IMR-90 (cell line): ENCODE measurements at regions not wholly inside any gene's neighbourhood (a gene's known extent, or its start where the extent isn't known, plus 50 kb on each side); places are given as distances from the start of the nearest gene placed in this dataset.

Experiments
- ATAC-seq: fragments of 200-7000 bp; cut with Tn5 transposase; 2 replicates; pipeline ENCODE4 v1.9.1; 2020; ENCODE audit warnings: low read depth, mild to moderate bottlenecking, moderate library complexity
- BruUV-seq: library from RNA; stranded (reverse); fragments of 400-500 nt; replicated peaks from 2 replicates; lab custom pipeline; 2021; lab: Mats Ljungman, UMichigan
- CTCF ChIA-PET: fragments of 300-600 bp; formaldehyde crosslinking; extraction: SDS; loops from one replicate; lab custom pipeline; 2021; ENCODE audit warnings: antibody characterized with exemption; lab: Yijun Ruan, JAX
- POLR2A ChIA-PET: fragments of 300-600 bp; sonication (Branson Sonifier 250); formaldehyde crosslinking; loops from one replicate; lab custom pipeline; 2022; ENCODE audit warnings: antibody characterized with exemption; ENCODE audit not compliant: unreplicated experiment; lab: Charles Lee
- DNase-seq: peaks from one replicate; pipeline ENCODE4 v3.0.0; 2013
- H2AFZ ChIP-seq: replicated peaks from 2 replicates; pipeline ENCODE3; 2013; ENCODE audit warnings: low read length, mild to moderate bottlenecking; ENCODE audit not compliant: poor library complexity
- H2AK5ac ChIP-seq: 2 replicates; pipeline ENCODE4 v1.6.1; 2013; ENCODE audit warnings: low read depth, low read length, inconsistent platforms
- H2AK9ac ChIP-seq: replicated peaks from 2 replicates; pipeline ENCODE3; 2013; ENCODE audit warnings: mild to moderate bottlenecking, low read depth, low read length, moderate library complexity; ENCODE audit not compliant: poor library complexity
- H2BK120ac ChIP-seq: 2 replicates; pipeline ENCODE4 v1.6.1; 2013; ENCODE audit warnings: low read depth, low read length, inconsistent platforms
- H2BK15ac ChIP-seq: 3 replicates; pipeline ENCODE4 v1.6.1; 2013; ENCODE audit warnings: low read depth, low read length, inconsistent platforms
- H2BK20ac ChIP-seq: 2 replicates; pipeline ENCODE4 v1.6.1; 2013; ENCODE audit warnings: low read depth, mild to moderate bottlenecking, inconsistent platforms, low read length, moderate library complexity
- H2BK5ac ChIP-seq: 2 replicates; pipeline ENCODE4 v1.6.1; 2013; ENCODE audit warnings: mild to moderate bottlenecking, low read depth, low read length, inconsistent platforms; ENCODE audit not compliant: poor library complexity, severe bottlenecking
- H3K14ac ChIP-seq: replicated peaks from 2 replicates; pipeline ENCODE4 v1.6.1; 2013; ENCODE audit warnings: low read depth, low read length, inconsistent platforms
- H3K18ac ChIP-seq: 2 replicates; pipeline ENCODE4 v1.6.1; 2013; ENCODE audit warnings: low read depth, low read length, control low read depth
- H3K23ac ChIP-seq: 2 replicates; pipeline ENCODE4 v1.6.1; 2013; ENCODE audit warnings: low read depth, low read length, inconsistent platforms
- H3K27ac ChIP-seq: 2 replicates; pipeline ENCODE4 v1.5.1; 2013; ENCODE audit warnings: mild to moderate bottlenecking, control low read depth, low read length; ENCODE audit not compliant: insufficient read depth
- H3K27me3 ChIP-seq: 2 replicates; pipeline ENCODE4 v1.6.1; 2013; ENCODE audit warnings: low read length; ENCODE audit not compliant: control insufficient read depth, insufficient read depth
- H3K36me3 ChIP-seq: 2 replicates; pipeline ENCODE4 v1.6.1; 2013; ENCODE audit warnings: low read length, mixed read lengths; ENCODE audit not compliant: control insufficient read depth, insufficient read depth
- H3K4ac ChIP-seq: 2 replicates; pipeline ENCODE4 v1.6.1; 2013; ENCODE audit warnings: low read depth, low read length, inconsistent platforms
- H3K4me1 ChIP-seq: 2 replicates; pipeline ENCODE4 v1.6.1; 2013; ENCODE audit warnings: low read length, mixed read lengths; ENCODE audit not compliant: control insufficient read depth, insufficient read depth
- H3K4me2 ChIP-seq: 2 replicates; pipeline ENCODE4 v1.6.1; 2013; ENCODE audit warnings: low read depth, mild to moderate bottlenecking, control low read depth, low read length, moderate library complexity
- H3K4me3 ChIP-seq: 2 replicates; pipeline ENCODE4 v1.5.1; 2013; ENCODE audit warnings: low read depth, mild to moderate bottlenecking, control low read depth, low read length, moderate library complexity; ENCODE audit not compliant: insufficient read depth
- H3K56ac ChIP-seq: 2 replicates; pipeline ENCODE4 v1.6.1; 2013; ENCODE audit warnings: low read length, inconsistent platforms; ENCODE audit not compliant: insufficient read depth; ENCODE audit errors: extremely low read depth
- H3K79me1 ChIP-seq, 2 experiments: 2 replicates each; pipeline ENCODE4 v1.6.1; 2013; ENCODE audit warnings: low read length in 2 of 2, inconsistent platforms in 1 of 2, low read depth in 1 of 2
- H3K9ac ChIP-seq: 2 replicates; pipeline ENCODE4 v1.6.1; 2013; ENCODE audit warnings: low read depth, low read length, control low read depth
- H3K9me1 ChIP-seq: 2 replicates; pipeline ENCODE4 v1.6.1; 2013; ENCODE audit warnings: low read length, inconsistent platforms; ENCODE audit not compliant: insufficient read depth
- H3K9me3 ChIP-seq: 2 replicates; pipeline ENCODE4 v1.6.1; 2013; ENCODE audit warnings: low read length; ENCODE audit not compliant: control insufficient read depth, insufficient read depth
- H4K20me1 ChIP-seq: 2 replicates; pipeline ENCODE4 v1.6.1; 2013; ENCODE audit warnings: low read length, inconsistent platforms; ENCODE audit not compliant: insufficient read depth
- H4K5ac ChIP-seq: 2 replicates; pipeline ENCODE4 v1.6.1; 2013; ENCODE audit warnings: mild to moderate bottlenecking, low read depth, low read length, control low read depth
- H4K8ac ChIP-seq, 2 experiments: 2 replicates each; pipeline ENCODE4 v1.6.1; 2013; ENCODE audit warnings: low read depth in 2 of 2, low read length in 2 of 2, control low read depth in 1 of 2, inconsistent platforms in 1 of 2
- H4K91ac ChIP-seq: 2 replicates; pipeline ENCODE4 v1.6.1; 2013; ENCODE audit warnings: low read depth, low read length, inconsistent platforms; ENCODE audit not compliant: insufficient read depth
- BHLHE40 ChIP-seq: fragments of 150-350 bp; IDR thresholded peaks from 2 replicates; pipeline ENCODE4 v1.6.1; 2016; ENCODE audit warnings: mild to moderate bottlenecking, low read depth, low read length
- CEBPB ChIP-seq: IDR thresholded peaks from 2 replicates; pipeline ENCODE4 v1.6.1; 2012; ENCODE audit warnings: low read depth, low read length, improper control_type of control experiment
- CHD1 ChIP-seq: IDR thresholded peaks from 2 replicates; pipeline ENCODE4 v1.6.1; 2012; ENCODE audit warnings: low read depth, low read length, improper control_type of control experiment
- FOS ChIP-seq: fragments of 150-350 bp; IDR thresholded peaks from 2 replicates; pipeline ENCODE4 v1.6.1; 2016; ENCODE audit warnings: low read depth, low read length
- MAFK ChIP-seq: IDR thresholded peaks from 2 replicates; pipeline ENCODE4 v1.6.1; 2012; ENCODE audit warnings: low read depth, low read length, improper control_type of control experiment
- MAZ ChIP-seq: IDR thresholded peaks from 2 replicates; pipeline ENCODE4 v1.6.1; 2012; ENCODE audit warnings: low read depth, mild to moderate bottlenecking, low read length, improper control_type of control experiment, moderate library complexity, borderline replicate concordance
- MXI1 ChIP-seq: IDR thresholded peaks from 2 replicates; pipeline ENCODE4 v1.6.1; 2012; ENCODE audit warnings: low read depth, mild to moderate bottlenecking, low read length, moderate library complexity, borderline replicate concordance
- NFE2L2 ChIP-seq: fragments of 150-350 bp; IDR thresholded peaks from 2 replicates; pipeline ENCODE4 v1.6.1; 2016; ENCODE audit warnings: low read depth, mild to moderate bottlenecking, low read length
- POLR2A ChIP-seq: IDR thresholded peaks from 2 replicates; pipeline ENCODE4 v1.6.1; 2012; ENCODE audit warnings: mild to moderate bottlenecking, low read depth, low read length
- RAD21 ChIP-seq: IDR thresholded peaks from 2 replicates; pipeline ENCODE4 v1.6.1; 2012; ENCODE audit warnings: low read length, improper control_type of control experiment
- RCOR1 ChIP-seq: IDR thresholded peaks from 2 replicates; pipeline ENCODE4 v1.6.1; 2012; ENCODE audit warnings: mild to moderate bottlenecking, low read length, improper control_type of control experiment; ENCODE audit not compliant: insufficient replicate concordance
- RFX5 ChIP-seq: IDR thresholded peaks from 2 replicates; pipeline ENCODE4 v1.8.0; 2012; ENCODE audit warnings: low read depth, mild to moderate bottlenecking, low read length, moderate library complexity
- SMC3 ChIP-seq: fragments of 150-350 bp; IDR thresholded peaks from 2 replicates; pipeline ENCODE4 v1.6.1; 2016; ENCODE audit warnings: low read depth, mild to moderate bottlenecking, antibody characterized with exemption, low read length, moderate library complexity
- WGBS, 2 experiments: methylation state at CpG; one replicate each; pipeline versions ENCODE4 v1.1.5 to v1.1.7; 2013; ENCODE audit warnings: missing lambda C conversion rate in 2 of 2; ENCODE audit not compliant: insufficient read length in 1 of 2; ENCODE audit errors: extremely low coverage in 2 of 2; 5-methylcytosine and 5-hydroxymethylcytosine counted together
- dilution Hi-C: fragments of 300-500 bp; cut with HindIII; formaldehyde crosslinking; loops from one replicate; pipeline ENCODE4 v1.14.3; 2018; ENCODE audit warnings: low sequenced_read_pairs; ENCODE audit not compliant: unreplicated experiment
- in situ Hi-C: fragments of 300-500 bp; cut with MboI; formaldehyde crosslinking; loops from 3 replicates; pipeline ENCODE4 v1.14.3; 2019; ENCODE audit warnings: low sequenced_read_pairs, inconsistent platforms, mixed read lengths
- intact Hi-C: fragments of 100-400 bp; cut with micrococcal nuclease; formaldehyde crosslinking; loops from 2 replicates; pipeline ENCODE4 v1.10.0; 2022
- TF ChIP-seq, protein P1 (sequence below): conservative IDR thresholded peaks from 2 replicates; pipeline ENCODE4 v1.5.1; 2012; ENCODE audit warnings: mild to moderate bottlenecking, low read depth, low read length, improper control_type of control experiment
- TF ChIP-seq, protein P2 (sequence below): fragments of 150-350 bp; IDR thresholded peaks from 2 replicates; pipeline ENCODE4 v1.6.1; 2017; ENCODE audit warnings: mild to moderate bottlenecking, antibody characterized with exemption, low read length, low read depth
- TF ChIP-seq, protein P3 (sequence below): fragments of 150-350 bp; IDR thresholded peaks from 2 replicates; pipeline ENCODE4 v1.6.1; 2016; ENCODE audit warnings: low read depth, mild to moderate bottlenecking, low read length, moderate library complexity, borderline replicate concordance

DNA sequence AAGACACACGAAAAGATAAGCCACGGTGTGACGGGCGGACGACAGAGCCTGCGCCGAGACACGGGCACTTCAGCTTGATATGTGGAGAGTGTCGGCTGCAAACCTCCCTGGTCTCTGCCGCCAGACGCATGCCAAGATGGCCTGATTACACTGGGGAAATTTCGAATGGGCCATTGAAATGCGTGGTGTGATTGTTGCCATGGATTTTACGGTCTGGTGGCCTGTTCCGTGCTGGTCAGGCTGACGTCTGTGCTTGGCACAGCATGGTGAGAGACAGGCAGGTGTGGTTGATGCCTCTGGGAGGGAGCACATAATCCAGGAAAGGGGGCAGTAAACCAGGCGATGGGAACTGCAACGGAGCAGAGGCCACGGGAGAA is 105.6 kb upstream of the TMPRSS2 start:
- peak overlapping the region; percentile 72; the same call in 1 of the 2 replicates for H4K91ac ChIP-seq
- DNase-seq: no peak
- no peak overlapping the region for H3K56ac ChIP-seq
- H2AFZ ChIP-seq: peak overlapping the region; percentile 35
- H2BK15ac ChIP-seq: 0 out of 3 replicates have a peak overlapping the region, but pooled peaks have one; percentile 2
- no peak overlapping the region; a peak in 1 of 4 replicates for H4K8ac ChIP-seq
- no peak overlapping the region for H3K27ac ChIP-seq
- BruUV-seq: no TSS peak
- CTCF ChIA-PET: interaction anchor here (0.5 to 5.7 kb wide), 15 partner anchors 11 to 898 kb away, joined by 3 to 61 read pairs (median 5); no protein-coding TSS in a partner anchor
- H3K23ac ChIP-seq: no peak overlapping the region
- dilution Hi-C loops: no loop called here
- H3K4me2 ChIP-seq: no peak overlapping the region
- H3K14ac ChIP-seq: 0 out of 2 replicates have a peak overlapping the region, but pooled peaks have one; percentile 10
- peak overlapping the region; percentile 79; the same call in 1 of the 2 replicates for H2AK5ac ChIP-seq
- peak overlapping the region; percentile 73 for H3K4ac ChIP-seq
- peak overlapping the region; percentile 33 for H2BK120ac ChIP-seq
- TF ChIP-seq SMC3 (no peak), RAD21 (no peak), NFE2L2 (no peak), POLR2A (no peak), RFX5 (no peak), BHLHE40 (no peak), FOS (no peak), RCOR1 (no peak), MAFK (no peak), CEBPB (no peak), MXI1 (no peak), CHD1 (no peak), MAZ (no peak)
- TF ChIP-seq, protein P1, sequence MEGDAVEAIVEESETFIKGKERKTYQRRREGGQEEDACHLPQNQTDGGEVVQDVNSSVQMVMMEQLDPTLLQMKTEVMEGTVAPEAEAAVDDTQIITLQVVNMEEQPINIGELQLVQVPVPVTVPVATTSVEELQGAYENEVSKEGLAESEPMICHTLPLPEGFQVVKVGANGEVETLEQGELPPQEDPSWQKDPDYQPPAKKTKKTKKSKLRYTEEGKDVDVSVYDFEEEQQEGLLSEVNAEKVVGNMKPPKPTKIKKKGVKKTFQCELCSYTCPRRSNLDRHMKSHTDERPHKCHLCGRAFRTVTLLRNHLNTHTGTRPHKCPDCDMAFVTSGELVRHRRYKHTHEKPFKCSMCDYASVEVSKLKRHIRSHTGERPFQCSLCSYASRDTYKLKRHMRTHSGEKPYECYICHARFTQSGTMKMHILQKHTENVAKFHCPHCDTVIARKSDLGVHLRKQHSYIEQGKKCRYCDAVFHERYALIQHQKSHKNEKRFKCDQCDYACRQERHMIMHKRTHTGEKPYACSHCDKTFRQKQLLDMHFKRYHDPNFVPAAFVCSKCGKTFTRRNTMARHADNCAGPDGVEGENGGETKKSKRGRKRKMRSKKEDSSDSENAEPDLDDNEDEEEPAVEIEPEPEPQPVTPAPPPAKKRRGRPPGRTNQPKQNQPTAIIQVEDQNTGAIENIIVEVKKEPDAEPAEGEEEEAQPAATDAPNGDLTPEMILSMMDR: no peak
- TF ChIP-seq, protein P2, sequence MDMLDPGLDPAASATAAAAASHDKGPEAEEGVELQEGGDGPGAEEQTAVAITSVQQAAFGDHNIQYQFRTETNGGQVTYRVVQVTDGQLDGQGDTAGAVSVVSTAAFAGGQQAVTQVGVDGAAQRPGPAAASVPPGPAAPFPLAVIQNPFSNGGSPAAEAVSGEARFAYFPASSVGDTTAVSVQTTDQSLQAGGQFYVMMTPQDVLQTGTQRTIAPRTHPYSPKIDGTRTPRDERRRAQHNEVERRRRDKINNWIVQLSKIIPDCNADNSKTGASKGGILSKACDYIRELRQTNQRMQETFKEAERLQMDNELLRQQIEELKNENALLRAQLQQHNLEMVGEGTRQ: no peak
- TF ChIP-seq, protein P3, sequence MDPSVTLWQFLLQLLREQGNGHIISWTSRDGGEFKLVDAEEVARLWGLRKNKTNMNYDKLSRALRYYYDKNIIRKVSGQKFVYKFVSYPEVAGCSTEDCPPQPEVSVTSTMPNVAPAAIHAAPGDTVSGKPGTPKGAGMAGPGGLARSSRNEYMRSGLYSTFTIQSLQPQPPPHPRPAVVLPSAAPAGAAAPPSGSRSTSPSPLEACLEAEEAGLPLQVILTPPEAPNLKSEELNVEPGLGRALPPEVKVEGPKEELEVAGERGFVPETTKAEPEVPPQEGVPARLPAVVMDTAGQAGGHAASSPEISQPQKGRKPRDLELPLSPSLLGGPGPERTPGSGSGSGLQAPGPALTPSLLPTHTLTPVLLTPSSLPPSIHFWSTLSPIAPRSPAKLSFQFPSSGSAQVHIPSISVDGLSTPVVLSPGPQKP: no peak
- no peak overlapping the region; the same call in 1 of the 2 replicates for H4K5ac ChIP-seq
- no peak overlapping the region for H3K9ac ChIP-seq
- H3K9me3 ChIP-seq: no peaks in the 10 kb centered on the region
- peak overlapping the region; percentile 22 for H2AK9ac ChIP-seq
- peaks cover 15% of the 10 kb centered on the region for H3K9me1 ChIP-seq
- in situ Hi-C loops: loop anchor here (5.0 to 10.0 kb wide), 2 partner anchors 204 to 501 kb away; no protein-coding TSS in a partner anchor
- intact Hi-C loops: no loop called here
- H3K79me1 ChIP-seq: no peaks in the 10 kb centered on the region
- H2BK20ac ChIP-seq: peak overlapping the region; percentile 77
- no peak overlapping the region for H3K4me3 ChIP-seq
- peaks cover 7% of the 10 kb centered on the region for H3K27me3 ChIP-seq
- no peak for ATAC-seq
- peaks cover 19% of the 10 kb centered on the region for H3K4me1 ChIP-seq
- H2BK5ac ChIP-seq: no peak overlapping the region
- 97% methylated on average over 17 of the region's 19 CpGs; no CpG with 5 or more reads in 1 of the 2 experiments for WGBS, 2 experiments
- no peaks in the 10 kb centered on the region for H3K36me3 ChIP-seq
- H4K20me1 ChIP-seq: peaks cover 6% of the 10 kb centered on the region; the same call in 1 of the 2 replicates
- no peak overlapping the region; the same call in 1 of the 2 replicates for H3K18ac ChIP-seq
- POLR2A ChIA-PET: no interaction called here
